OCI-LY7 (cell line): ENCODE measurements at regions not wholly inside any gene's neighbourhood (a gene's known extent, or its start where the extent isn't known, plus 50 kb on each side); places are given as distances from the start of the nearest gene placed in this dataset.

ENCODE experiments used
- CTCF ChIP-seq: fragments of 200-600 bp; sonication (generic); conservative IDR thresholded peaks from 2 replicates; pipeline ENCODE4 v1.5.1; 2014; ENCODE audit warnings: mild to moderate bottlenecking, antibody characterized with exemption, low read length, moderate library complexity, mixed read lengths
- EZH2phosphoT487 ChIP-seq: fragments of 200-600 bp; sonication (generic); IDR thresholded peaks from 2 replicates; pipeline ENCODE4 v1.6.1; 2018; ENCODE audit warnings: low read depth, borderline replicate concordance, mild to moderate bottlenecking, mixed run types, antibody characterized with exemption, low read length, moderate library complexity, mixed read lengths

GRCh38 chr11:109264128-109264527 is 157.9 kb upstream of the C11orf87 start:
- TF ChIP-seq CTCF (no peak), EZH2phosphoT487 (no peak)
